OCI-LY7 (cell line): ENCODE measurements at regions not wholly inside any gene's neighbourhood (a gene's known extent, or its start where the extent isn't known, plus 50 kb on each side); places are given as distances from the start of the nearest gene placed in this dataset.

Source experiments
- BruUV-seq: library from RNA; stranded (reverse); fragments of 400-500 nt; replicated peaks from 2 replicates; lab custom pipeline; 2021; lab: Mats Ljungman, UMichigan
- CTCF ChIA-PET: fragments of 300-600 bp; sonication (Branson Sonifier 250); formaldehyde crosslinking; loops from one replicate; lab custom pipeline; 2022; ENCODE audit warnings: antibody characterized with exemption; ENCODE audit not compliant: unreplicated experiment; lab: Charles Lee
- POLR2A ChIA-PET: fragments of 300-600 bp; sonication (Branson Sonifier 250); formaldehyde crosslinking; loops from one replicate; lab custom pipeline; 2022; ENCODE audit warnings: antibody characterized with exemption; lab: Charles Lee
- DNase-seq: peaks from one replicate; pipeline ENCODE4 v3.0.0-alpha.2; 2015; ENCODE audit warnings: low spot score
- H2AFZ ChIP-seq: fragments of 200-600 bp; sonication (generic), shearing (Covaris generic); 2 replicates; pipeline ENCODE4 v1.6.1; 2014; ENCODE audit warnings: mild to moderate bottlenecking, antibody characterized with exemption, low read length, moderate library complexity
- H3K27ac ChIP-seq: fragments of 200-600 bp; sonication (generic); 2 replicates; pipeline ENCODE4 v1.5.1; 2014; ENCODE audit warnings: mixed run types, low read depth, mild to moderate bottlenecking, moderate library complexity, low read length, inconsistent platforms; ENCODE audit not compliant: poor library complexity, severe bottlenecking
- H3K36me3 ChIP-seq: fragments of 200-600 bp; sonication (generic); 2 replicates; pipeline ENCODE4 v1.6.1; 2014; ENCODE audit warnings: mild to moderate bottlenecking, antibody characterized with exemption, low read length, moderate library complexity, mixed read lengths; ENCODE audit not compliant: insufficient read depth
- H3K4me1 ChIP-seq: fragments of 200-600 bp; sonication (generic); 2 replicates; pipeline ENCODE4 v1.5.1; 2014; ENCODE audit warnings: mild to moderate bottlenecking, low read length; ENCODE audit not compliant: insufficient read depth, poor library complexity, severe bottlenecking
- H3K4me2 ChIP-seq: fragments of 200-600 bp; sonication (generic); 2 replicates; pipeline ENCODE4 v1.6.1; 2014; ENCODE audit warnings: mild to moderate bottlenecking, low read length
- H3K4me3 ChIP-seq: fragments of 200-600 bp; sonication (generic); 2 replicates; pipeline ENCODE4 v1.5.1; 2014; ENCODE audit warnings: mild to moderate bottlenecking, low read depth, low read length; ENCODE audit not compliant: poor library complexity, severe bottlenecking
- H3K79me2 ChIP-seq: fragments of 200-600 bp; sonication (generic); 2 replicates; pipeline ENCODE4 v1.6.1; 2016; ENCODE audit warnings: low read depth, mild to moderate bottlenecking, low read length, moderate library complexity, mixed read lengths; ENCODE audit not compliant: insufficient read depth
- H3K9me2 ChIP-seq: fragments of 200-600 bp; sonication (generic); 2 replicates; pipeline ENCODE4 v1.6.1; 2016; ENCODE audit warnings: mild to moderate bottlenecking, low read length, mixed read lengths; ENCODE audit not compliant: insufficient read depth
- H3K9me3 ChIP-seq: fragments of 200-600 bp; sonication (generic); 2 replicates; pipeline ENCODE4 v1.6.1; 2014; ENCODE audit warnings: mild to moderate bottlenecking, mixed run types, low read length, mixed read lengths
- H4K20me1 ChIP-seq: fragments of 200-600 bp; sonication (generic); 2 replicates; pipeline ENCODE4 v1.6.1; 2014; ENCODE audit warnings: mild to moderate bottlenecking, antibody characterized with exemption, low read length, moderate library complexity, mixed read lengths; ENCODE audit not compliant: insufficient read depth
- EZH2phosphoT487 ChIP-seq: fragments of 200-600 bp; sonication (generic); IDR thresholded peaks from 2 replicates; pipeline ENCODE4 v1.6.1; 2018; ENCODE audit warnings: low read depth, borderline replicate concordance, mild to moderate bottlenecking, mixed run types, antibody characterized with exemption, low read length, moderate library complexity, mixed read lengths
- intact Hi-C: fragments of 100-400 bp; cut with micrococcal nuclease; formaldehyde crosslinking; loops from one replicate; pipeline ENCODE4 v1.10.0; 2022; ENCODE audit not compliant: unreplicated experiment
- TF ChIP-seq, protein P1 (sequence below): fragments of 200-600 bp; sonication (generic); conservative IDR thresholded peaks from 2 replicates; pipeline ENCODE4 v1.5.1; 2014; ENCODE audit warnings: mild to moderate bottlenecking, antibody characterized with exemption, low read length, moderate library complexity, mixed read lengths

- no peaks in the 10 kb centered on the region; the same call in 1 of the 2 replicates for H3K9me2 ChIP-seq
- no peaks in the 10 kb centered on the region for H3K4me1 ChIP-seq
- H3K36me3 ChIP-seq: no peaks in the 10 kb centered on the region
- intact Hi-C loops: no loop called here
- no TSS peak for BruUV-seq
- POLR2A ChIA-PET: interaction anchor here (0.6 kb wide), 1 partner anchor 259 kb away, joined by 4 read pairs; no protein-coding TSS in a partner anchor
- H3K79me2 ChIP-seq: no peaks in the 10 kb centered on the region
- no peak overlapping the region for H3K4me2 ChIP-seq
- H3K27ac ChIP-seq: no peak overlapping the region
- no peak overlapping the region for H2AFZ ChIP-seq
- no peak overlapping the region for H3K4me3 ChIP-seq
- TF ChIP-seq EZH2phosphoT487: no peak
- TF ChIP-seq, protein P1, sequence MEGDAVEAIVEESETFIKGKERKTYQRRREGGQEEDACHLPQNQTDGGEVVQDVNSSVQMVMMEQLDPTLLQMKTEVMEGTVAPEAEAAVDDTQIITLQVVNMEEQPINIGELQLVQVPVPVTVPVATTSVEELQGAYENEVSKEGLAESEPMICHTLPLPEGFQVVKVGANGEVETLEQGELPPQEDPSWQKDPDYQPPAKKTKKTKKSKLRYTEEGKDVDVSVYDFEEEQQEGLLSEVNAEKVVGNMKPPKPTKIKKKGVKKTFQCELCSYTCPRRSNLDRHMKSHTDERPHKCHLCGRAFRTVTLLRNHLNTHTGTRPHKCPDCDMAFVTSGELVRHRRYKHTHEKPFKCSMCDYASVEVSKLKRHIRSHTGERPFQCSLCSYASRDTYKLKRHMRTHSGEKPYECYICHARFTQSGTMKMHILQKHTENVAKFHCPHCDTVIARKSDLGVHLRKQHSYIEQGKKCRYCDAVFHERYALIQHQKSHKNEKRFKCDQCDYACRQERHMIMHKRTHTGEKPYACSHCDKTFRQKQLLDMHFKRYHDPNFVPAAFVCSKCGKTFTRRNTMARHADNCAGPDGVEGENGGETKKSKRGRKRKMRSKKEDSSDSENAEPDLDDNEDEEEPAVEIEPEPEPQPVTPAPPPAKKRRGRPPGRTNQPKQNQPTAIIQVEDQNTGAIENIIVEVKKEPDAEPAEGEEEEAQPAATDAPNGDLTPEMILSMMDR: no peak
- no peaks in the 10 kb centered on the region for H3K9me3 ChIP-seq
- no peaks in the 10 kb centered on the region for H4K20me1 ChIP-seq
- CTCF ChIA-PET: no interaction called here
- no peak for DNase-seq
Observed at GRCh38 chr2:184206045-184206444, 392.3 kb upstream of the ZNF804A start.

- H3K9me3 ChIP-seq: no peaks in the 10 kb centered on the region
- TF ChIP-seq EZH2phosphoT487: no peak
- TF ChIP-seq, protein P1: no peak
- ChIA-PET POLR2A (interaction anchor here (0.6 to 2.2 kb wide), 5 partner anchors 26 to 892 kb away, joined by 3 to 8 read pairs (median 3); no protein-coding TSS in a partner anchor), CTCF (interaction anchor here (1.1 kb wide), 1 partner anchor 13 kb away, joined by 3 read pairs; no protein-coding TSS in a partner anchor)
- no peaks in the 10 kb centered on the region for H3K4me1 ChIP-seq
- H3K27ac ChIP-seq: no peak overlapping the region
- no peak overlapping the region for H3K4me2 ChIP-seq
- H3K9me2 ChIP-seq: no peaks in the 10 kb centered on the region
- no peaks in the 10 kb centered on the region for H4K20me1 ChIP-seq
- H2AFZ ChIP-seq: no peak overlapping the region
- no peak overlapping the region for H3K4me3 ChIP-seq
- intact Hi-C loops: no loop called here
- H3K36me3 ChIP-seq: no peaks in the 10 kb centered on the region
- DNase-seq: no peak
- BruUV-seq: no TSS peak
- no peaks in the 10 kb centered on the region for H3K79me2 ChIP-seq
Observed at GRCh38 chr2:184210329-184210728, 388.0 kb upstream of the ZNF804A start.

- H2AFZ ChIP-seq: no peak overlapping the region
- TF ChIP-seq EZH2phosphoT487: no peak
- TF ChIP-seq, protein P1: no peak
- no peaks in the 10 kb centered on the region for H3K9me3 ChIP-seq
- H3K4me3 ChIP-seq: no peak overlapping the region
- 0 out of 2 replicates have a peak, but pooled peaks cover 7% of the 10 kb centered on the region for H3K9me2 ChIP-seq
- no TSS peak for BruUV-seq
- no peaks in the 10 kb centered on the region for H3K79me2 ChIP-seq
- H4K20me1 ChIP-seq: no peaks in the 10 kb centered on the region
- H3K36me3 ChIP-seq: no peaks in the 10 kb centered on the region
- H3K4me1 ChIP-seq: no peaks in the 10 kb centered on the region
- H3K27ac ChIP-seq: no peak overlapping the region
- POLR2A ChIA-PET: interaction anchor here (0.5 kb wide), 1 partner anchor 9 kb away, joined by 4 read pairs; no protein-coding TSS in a partner anchor
- H3K4me2 ChIP-seq: no peak overlapping the region
- intact Hi-C loops: no loop called here
- no peak for DNase-seq
- CTCF ChIA-PET: interaction anchor here (0.6 kb wide), 1 partner anchor 738 kb away, joined by 3 read pairs; no protein-coding TSS in a partner anchor
Observed at GRCh38 chr2:184215745-184216144, 382.6 kb upstream of the ZNF804A start.
